ENCODE measurements at regions not wholly inside any gene's neighbourhood (a gene's known extent, or its start where the extent isn't known, plus 50 kb on each side); places are given as distances from the start of the nearest gene placed in this dataset.
"Not testable (repeated sequence)": the region's sequence is repeated elsewhere in the genome, so short reads cannot be mapped to it uniquely, and the experiment has no call there.

DNA sequence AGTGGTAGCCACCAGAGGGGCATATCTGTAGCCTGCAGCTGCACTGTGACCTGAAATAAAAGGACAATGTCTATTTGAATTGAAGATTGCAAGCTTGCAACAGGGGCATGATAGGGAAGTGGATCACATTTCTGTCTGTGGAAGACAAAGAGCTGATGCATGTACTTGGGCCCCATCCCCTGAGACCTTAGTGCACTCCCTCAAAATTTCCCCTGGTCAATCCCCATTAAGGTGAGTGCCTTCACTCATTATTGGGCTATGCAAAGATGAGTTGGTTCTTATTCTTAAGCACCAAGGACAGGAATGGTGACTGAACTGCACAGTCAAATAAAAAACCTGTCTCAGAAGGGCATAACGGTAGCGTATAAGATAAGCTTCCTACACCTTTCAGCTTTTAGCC, 273.1 kb upstream of the ARSJ start:
- DNase-seq: no peak

GRCh38 chr4:114257501-114257900, 278.1 kb upstream of the ARSJ start:
- DNase-seq: no peak

GRCh38 chr4:114262421-114262820, 283.0 kb upstream of the ARSJ start:
- not testable (repeated sequence) for DNase-seq

GRCh38 chr4:114263233-114263632, 283.8 kb upstream of the ARSJ start:
- DNase-seq: no peak

- no peak for DNase-seq
Measured at GRCh38 chr4:114264452-114264851, 285.0 kb upstream of the ARSJ start.

DNA sequence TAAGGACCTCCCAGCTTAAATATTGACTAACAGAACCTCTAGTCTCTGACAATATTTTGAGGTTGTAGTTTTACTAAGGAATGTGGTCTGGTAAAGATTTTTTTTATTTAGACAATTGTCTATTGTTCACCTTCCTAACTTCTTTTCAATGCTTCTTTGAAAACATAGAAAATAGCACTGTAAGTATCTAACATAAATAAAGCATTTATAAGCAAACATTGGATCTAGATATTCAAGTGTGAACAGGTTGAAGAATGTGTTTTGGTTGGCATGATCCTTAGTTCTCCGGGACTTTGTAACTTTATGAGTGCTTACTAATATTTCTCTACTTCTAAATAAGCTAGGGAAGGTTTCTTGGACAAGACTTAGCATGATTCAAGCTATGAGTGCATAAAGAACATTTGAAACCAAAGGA, 285.4 kb upstream of the ARSJ start:
- DNase-seq: no peak

- no peak for DNase-seq
Measured at GRCh38 chr4:114265342-114265741, 285.9 kb upstream of the ARSJ start.

GRCh38 chr4:114267976-114268375, 288.5 kb upstream of the ARSJ start:
- no peak for DNase-seq

GRCh38 chr4:114271031-114271430, 291.6 kb upstream of the ARSJ start:
- DNase-seq: no peak

GRCh38 chr4:114272226-114272625, 292.8 kb upstream of the ARSJ start:
- no peak for DNase-seq

DNA sequence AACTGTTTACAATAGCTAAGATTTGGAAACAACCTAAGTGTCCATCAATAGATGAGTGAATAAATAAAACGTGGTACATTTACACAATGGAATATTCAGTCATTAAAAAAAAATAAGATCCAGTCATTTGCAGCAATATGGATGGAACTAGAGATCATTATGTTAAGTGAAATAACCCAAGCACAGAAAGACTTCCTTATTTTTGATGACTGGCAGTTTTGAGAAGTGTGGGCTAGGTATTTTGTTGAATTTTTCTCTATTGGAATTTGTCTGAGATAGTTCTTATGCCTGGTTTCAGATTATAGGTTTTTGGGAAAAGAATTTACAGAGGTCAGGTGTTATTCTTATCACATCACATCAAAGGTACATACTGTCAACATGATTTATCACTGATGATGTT, 293.8 kb upstream of the ARSJ start:
- no peak for DNase-seq

- no peak for DNase-seq
Measured at GRCh38 chr4:114277690-114278089, 298.2 kb upstream of the ARSJ start.

DNA sequence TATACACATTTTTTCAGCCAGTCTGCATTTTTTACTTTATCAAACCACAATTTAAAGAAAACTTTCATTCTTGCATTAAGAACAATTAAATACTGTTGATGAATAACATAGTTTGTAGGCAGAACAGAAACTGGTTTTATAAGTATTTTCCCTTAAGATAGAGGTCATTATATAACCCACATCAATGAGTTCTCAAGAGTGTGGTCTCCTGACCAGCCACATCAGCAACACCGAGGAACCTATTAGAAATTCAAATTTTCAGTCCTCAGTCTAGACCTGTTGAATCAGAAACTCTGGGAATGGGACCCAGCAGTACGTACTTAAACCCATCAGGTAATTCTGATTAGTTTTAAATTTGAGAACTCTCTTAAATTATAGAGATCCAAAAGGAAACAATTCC, 299.6 kb upstream of the ARSJ start:
- DNase-seq: no peak

DNA sequence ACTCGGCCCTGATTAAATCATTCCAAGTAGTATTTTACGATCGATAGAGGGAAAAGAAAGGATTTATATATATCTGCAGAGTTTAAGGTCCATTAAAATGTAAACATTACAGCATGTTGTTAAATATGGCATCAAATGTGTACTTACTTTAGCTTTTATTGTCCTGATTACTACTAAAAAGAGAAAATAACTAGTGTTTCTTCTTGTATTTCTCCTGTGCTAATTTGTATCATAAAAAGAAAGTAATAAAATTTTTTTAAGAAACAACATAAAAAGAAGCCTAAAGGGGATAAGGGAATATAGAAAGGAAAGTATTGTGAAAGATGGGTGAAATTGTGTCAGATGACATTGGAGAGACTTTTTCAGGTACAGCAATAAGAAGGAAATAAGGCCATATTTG, 300.3 kb upstream of the ARSJ start:
- DNase-seq: no peak

GRCh38 chr4:114280645-114281044, 301.2 kb upstream of the ARSJ start:
- no peak for DNase-seq

DNA sequence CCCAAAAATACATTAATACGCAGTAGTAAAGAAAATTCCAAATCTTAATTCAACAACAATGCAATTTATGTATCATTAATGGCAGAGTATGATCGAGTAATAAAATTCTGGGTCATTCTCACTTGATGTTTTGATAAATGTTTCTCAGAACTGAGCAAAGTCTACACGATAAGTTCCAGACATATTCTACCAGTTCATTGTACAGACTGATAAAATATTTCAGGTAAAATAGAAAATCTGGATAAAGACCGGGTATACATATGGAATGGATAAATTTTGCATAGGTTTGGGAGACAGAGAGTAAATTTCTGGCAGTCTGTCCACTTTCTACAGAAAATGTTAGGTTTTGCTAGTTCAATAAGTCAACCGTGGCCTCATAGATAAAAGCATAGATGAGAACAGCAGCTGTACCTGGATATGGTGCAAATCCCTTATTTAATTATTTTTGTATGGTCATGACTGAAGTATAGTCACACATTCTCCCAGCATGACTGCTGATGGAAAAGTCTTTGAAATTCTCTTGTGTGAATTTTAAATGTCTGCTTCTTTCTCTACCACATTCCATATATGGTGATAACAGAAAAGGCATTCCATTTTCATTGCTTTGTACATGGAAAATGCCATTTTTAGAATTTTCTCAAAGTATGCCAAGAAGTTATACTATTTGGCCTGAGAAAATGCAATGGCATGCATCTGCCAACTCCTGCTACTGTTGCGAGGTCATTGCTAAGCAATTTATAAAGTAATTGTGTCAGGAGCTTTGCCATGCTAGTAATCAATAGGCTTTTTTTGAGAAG, 301.9 kb upstream of the ARSJ start:
- no peak for DNase-seq

DNA sequence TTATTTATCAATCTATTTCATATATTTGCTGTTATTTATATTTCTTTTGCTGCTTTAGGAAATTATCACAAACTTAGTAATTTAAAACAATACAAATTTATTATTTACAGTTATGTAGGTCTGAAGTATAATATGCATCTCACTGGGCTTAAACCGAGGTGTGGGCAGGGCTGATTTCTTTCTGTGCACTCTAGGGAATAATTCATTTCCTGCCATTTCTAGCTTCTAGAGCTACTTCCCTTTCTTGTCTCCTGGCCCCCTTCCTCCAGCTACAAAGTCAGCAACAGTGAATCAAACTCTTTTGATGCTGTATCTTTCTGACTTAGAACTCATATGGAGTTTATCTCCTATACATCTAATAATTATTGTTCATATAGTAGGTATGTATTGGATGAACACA, 303.5 kb upstream of the ARSJ start:
- no peak for DNase-seq

GRCh38 chr4:114284629-114285028, 305.2 kb upstream of the ARSJ start:
- no peak for DNase-seq

- no peak for DNase-seq
Measured at GRCh38 chr4:114286262-114286810, 306.9 kb upstream of the ARSJ start.

GRCh38 chr4:114287079-114287696, 307.7 kb upstream of the ARSJ start:
- DNase-seq: no peak

- no peak for DNase-seq
Measured at GRCh38 chr4:114296126-114296525, 302.5 kb upstream of the UGT8 start.

- DNase-seq: no peak
Measured at GRCh38 chr4:114302472-114302871, 296.1 kb upstream of the UGT8 start.

DNA sequence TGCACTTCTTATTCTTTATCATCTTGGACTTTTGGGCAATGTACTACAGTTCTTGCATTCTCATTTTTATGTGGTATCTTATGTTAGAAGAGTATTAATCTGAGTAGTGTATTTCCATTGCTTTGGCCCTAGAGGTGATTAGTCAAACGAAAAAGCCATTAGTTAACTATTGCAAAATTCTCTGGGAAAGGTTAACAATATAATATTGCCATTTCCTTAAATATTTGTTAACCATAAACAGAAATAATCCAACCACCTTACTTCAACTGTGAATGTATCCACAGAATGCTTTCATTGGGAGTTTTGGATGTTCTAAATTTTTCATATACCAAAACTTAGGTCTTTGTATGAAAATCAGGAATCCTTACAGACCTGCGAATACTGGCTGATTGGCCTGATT, 294.6 kb upstream of the UGT8 start:
- DNase-seq: no peak

GRCh38 chr4:114304567-114304966, 294.0 kb upstream of the UGT8 start:
- no peak for DNase-seq

DNA sequence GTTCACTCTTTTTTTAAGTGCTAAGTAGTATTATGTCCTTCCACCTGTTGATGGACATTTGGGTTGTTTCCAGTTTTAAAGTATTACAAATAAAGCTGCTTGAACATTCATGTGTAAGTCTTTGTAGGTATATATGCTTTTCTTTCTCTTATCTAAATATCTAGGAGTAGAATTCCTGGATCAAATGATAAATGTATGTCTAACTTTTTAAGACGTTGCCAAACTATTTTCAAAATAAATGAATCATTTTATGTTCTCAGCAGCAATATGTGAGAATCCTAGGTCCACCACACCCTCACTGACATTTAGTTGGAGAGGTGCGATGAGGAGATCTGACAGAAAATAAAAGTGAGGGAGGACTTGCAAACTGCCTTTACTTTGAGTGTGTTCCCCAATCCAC, 291.7 kb upstream of the UGT8 start:
- DNase-seq: no peak
